HUDEP-2 (cell line): ENCODE measurements at regions not wholly inside any gene's neighbourhood (a gene's known extent, or its start where the extent isn't known, plus 50 kb on each side); places are given as distances from the start of the nearest gene placed in this dataset.
"Not testable (repeated sequence)": the region's sequence is repeated elsewhere in the genome, so short reads cannot be mapped to it uniquely, and the experiment has no call there.

Source experiments
- DNase-seq, 76 experiments: peaks; one replicate each; lab custom pipeline; 2025; ENCODE audit not compliant: unreplicated experiment in 76 of 76; lab: John Stamatoyannopoulos, UW

GRCh38 chr9:106082621-106083020 lies 388.3 kb downstream of the TMEM38B start:
- DNase-seq, result no peak

GRCh38 chr9:106084702-106085101 lies 390.4 kb downstream of the TMEM38B start:
- DNase-seq, result no peak

GRCh38 chr9:106085479-106085878 lies 391.1 kb downstream of the TMEM38B start:
- DNase-seq, result no peak

- DNase-seq, result no peak
Observed at GRCh38 chr9:106092083-106092482, 397.7 kb downstream of the TMEM38B start.

- no peak for DNase-seq
Observed at GRCh38 chr9:106102821-106103220, 408.5 kb downstream of the TMEM38B start.

GRCh38 chr9:106104887-106105286 lies 410.5 kb downstream of the TMEM38B start:
- no peak for DNase-seq

GRCh38 chr9:106106396-106106795 lies 412.1 kb downstream of the TMEM38B start:
- DNase-seq, result no peak

GRCh38 chr9:106107716-106108115 lies 413.4 kb downstream of the TMEM38B start:
- DNase-seq, result no peak

GRCh38 chr9:106109706-106110105 lies 415.4 kb downstream of the TMEM38B start:
- DNase-seq, result not testable (repeated sequence)

- no peak for DNase-seq
Observed at GRCh38 chr9:106110483-106110882, 416.1 kb downstream of the TMEM38B start.

GRCh38 chr9:106111039-106111730 lies 416.8 kb downstream of the TMEM38B start:
- DNase-seq, result no peak

GRCh38 chr9:106112935-106113334 lies 418.6 kb downstream of the TMEM38B start:
- DNase-seq, result no peak

GRCh38 chr9:106119176-106119575 lies 424.8 kb downstream of the TMEM38B start:
- no peak for DNase-seq

- no peak for DNase-seq
Observed at GRCh38 chr9:106120071-106120470, 425.7 kb downstream of the TMEM38B start.

GRCh38 chr9:106127776-106128175 lies 433.4 kb downstream of the TMEM38B start:
- DNase-seq, result no peak

- no peak for DNase-seq
Observed at GRCh38 chr9:106130374-106130773, 436.0 kb downstream of the TMEM38B start.

- no peak for DNase-seq
Observed at GRCh38 chr9:106143781-106144180, 449.4 kb downstream of the TMEM38B start.

- DNase-seq, result no peak
Observed at GRCh38 chr9:106146066-106146840, 451.9 kb downstream of the TMEM38B start.

- no peak for DNase-seq
Observed at GRCh38 chr9:106146886-106147285, 452.5 kb downstream of the TMEM38B start.

- DNase-seq, result no peak
Observed at GRCh38 chr9:106149956-106150355, 455.6 kb downstream of the TMEM38B start.

GRCh38 chr9:106156465-106156864 lies 462.1 kb downstream of the TMEM38B start:
- no peak for DNase-seq

- no peak for DNase-seq
Observed at GRCh38 chr9:106172265-106172664, 477.9 kb downstream of the TMEM38B start.
